ENCODE measurements at regions not wholly inside any gene's neighbourhood (a gene's known extent, or its start where the extent isn't known, plus 50 kb on each side); places are given as distances from the start of the nearest gene placed in this dataset.

DNA sequence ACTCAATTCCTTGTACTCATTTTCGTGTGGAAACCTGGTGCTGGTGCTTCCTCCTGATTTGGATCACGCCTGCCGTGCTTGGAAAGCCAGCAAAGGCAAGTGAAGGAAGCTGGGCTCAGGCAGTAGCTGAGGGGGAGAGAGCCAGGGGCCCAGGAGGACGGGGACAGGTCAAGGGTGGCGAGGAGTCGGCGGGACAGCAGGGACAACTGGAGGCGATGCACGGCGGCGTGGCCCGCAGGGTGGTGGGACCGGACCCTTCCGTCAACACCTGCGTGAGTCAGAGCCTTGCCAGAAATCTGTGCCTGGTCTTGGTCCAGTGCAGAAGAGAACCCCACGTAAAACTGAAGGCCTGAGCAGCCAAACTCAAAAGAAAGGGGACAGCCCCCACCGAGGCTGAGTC is 309.7 kb upstream of the SHH start:
- H3K27ac ChIP-seq (ENCODE audit: low read depth in 1 of 2, low read length in 2 of 2): no peak overlapping the region
- WGBS: 91% methylated on average over 17 of the region's 17 CpGs
- no peak overlapping the region for H3K9ac ChIP-seq (ENCODE audit: low read depth in 1 of 2, low read length in 2 of 2)
- no peaks in the 10 kb centered on the region for H3K27me3 ChIP-seq (ENCODE audit: control insufficient read depth in 4 of 4, insufficient read depth in 4 of 4, low read length in 3 of 4)
- H3K4me3 ChIP-seq (ENCODE audit: low read depth in 1 of 3, low read length in 3 of 3): no peak overlapping the region
- H3K9me3 ChIP-seq (ENCODE audit: control insufficient read depth in 4 of 4, low read length in 3 of 4): no peaks in the 10 kb centered on the region
- H3K4me1 ChIP-seq (ENCODE audit: control insufficient read depth in 4 of 4, insufficient read depth in 4 of 4, low read length in 3 of 4): no peaks in the 10 kb centered on the region
- TF ChIP-seq HNF4G (IDR thresholded peaks at IDR 0.05): no peak
- TF ChIP-seq EGR1 (IDR thresholded peaks at IDR 0.05; ENCODE audit: low read depth in 2 of 2): no peak
- no peak for TF ChIP-seq RAD21 (IDR thresholded peaks at IDR 0.05)
- no peak for TF ChIP-seq FOXA2 (IDR thresholded peaks at IDR 0.05)
- no peak for TF ChIP-seq YY1 (IDR thresholded peaks at IDR 0.05)
- TF ChIP-seq HNF4A (conservative IDR thresholded peaks at IDR 0.05): no peak
- no peak for TF ChIP-seq FOXA1 (IDR thresholded peaks at IDR 0.05)
- TF ChIP-seq NR2F2 (IDR thresholded peaks at IDR 0.05): no peak
- TF ChIP-seq, protein P1, sequence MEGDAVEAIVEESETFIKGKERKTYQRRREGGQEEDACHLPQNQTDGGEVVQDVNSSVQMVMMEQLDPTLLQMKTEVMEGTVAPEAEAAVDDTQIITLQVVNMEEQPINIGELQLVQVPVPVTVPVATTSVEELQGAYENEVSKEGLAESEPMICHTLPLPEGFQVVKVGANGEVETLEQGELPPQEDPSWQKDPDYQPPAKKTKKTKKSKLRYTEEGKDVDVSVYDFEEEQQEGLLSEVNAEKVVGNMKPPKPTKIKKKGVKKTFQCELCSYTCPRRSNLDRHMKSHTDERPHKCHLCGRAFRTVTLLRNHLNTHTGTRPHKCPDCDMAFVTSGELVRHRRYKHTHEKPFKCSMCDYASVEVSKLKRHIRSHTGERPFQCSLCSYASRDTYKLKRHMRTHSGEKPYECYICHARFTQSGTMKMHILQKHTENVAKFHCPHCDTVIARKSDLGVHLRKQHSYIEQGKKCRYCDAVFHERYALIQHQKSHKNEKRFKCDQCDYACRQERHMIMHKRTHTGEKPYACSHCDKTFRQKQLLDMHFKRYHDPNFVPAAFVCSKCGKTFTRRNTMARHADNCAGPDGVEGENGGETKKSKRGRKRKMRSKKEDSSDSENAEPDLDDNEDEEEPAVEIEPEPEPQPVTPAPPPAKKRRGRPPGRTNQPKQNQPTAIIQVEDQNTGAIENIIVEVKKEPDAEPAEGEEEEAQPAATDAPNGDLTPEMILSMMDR (IDR thresholded peaks at IDR 0.05; ENCODE audit: low read depth, low read length, missing input control): no peak
- no peak for TF ChIP-seq JUND (IDR thresholded peaks at IDR 0.05)
- no peak for TF ChIP-seq RXRA (IDR thresholded peaks at IDR 0.05)
- TF ChIP-seq, protein P2, sequence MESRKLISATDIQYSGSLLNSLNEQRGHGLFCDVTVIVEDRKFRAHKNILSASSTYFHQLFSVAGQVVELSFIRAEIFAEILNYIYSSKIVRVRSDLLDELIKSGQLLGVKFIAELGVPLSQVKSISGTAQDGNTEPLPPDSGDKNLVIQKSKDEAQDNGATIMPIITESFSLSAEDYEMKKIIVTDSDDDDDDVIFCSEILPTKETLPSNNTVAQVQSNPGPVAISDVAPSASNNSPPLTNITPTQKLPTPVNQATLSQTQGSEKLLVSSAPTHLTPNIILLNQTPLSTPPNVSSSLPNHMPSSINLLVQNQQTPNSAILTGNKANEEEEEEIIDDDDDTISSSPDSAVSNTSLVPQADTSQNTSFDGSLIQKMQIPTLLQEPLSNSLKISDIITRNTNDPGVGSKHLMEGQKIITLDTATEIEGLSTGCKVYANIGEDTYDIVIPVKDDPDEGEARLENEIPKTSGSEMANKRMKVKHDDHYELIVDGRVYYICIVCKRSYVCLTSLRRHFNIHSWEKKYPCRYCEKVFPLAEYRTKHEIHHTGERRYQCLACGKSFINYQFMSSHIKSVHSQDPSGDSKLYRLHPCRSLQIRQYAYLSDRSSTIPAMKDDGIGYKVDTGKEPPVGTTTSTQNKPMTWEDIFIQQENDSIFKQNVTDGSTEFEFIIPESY (IDR thresholded peaks at IDR 0.05): no peak
- TF ChIP-seq GABPA (IDR thresholded peaks at IDR 0.05 in 1 of 2, conservative IDR thresholded peaks at IDR 0.05 in 1 of 2): no peak
- no peak for TF ChIP-seq SP1 (IDR thresholded peaks at IDR 0.05)
- TF ChIP-seq, protein P3, sequence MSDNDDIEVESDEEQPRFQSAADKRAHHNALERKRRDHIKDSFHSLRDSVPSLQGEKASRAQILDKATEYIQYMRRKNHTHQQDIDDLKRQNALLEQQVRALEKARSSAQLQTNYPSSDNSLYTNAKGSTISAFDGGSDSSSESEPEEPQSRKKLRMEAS (IDR thresholded peaks at IDR 0.05): no peak
- no peak for TF ChIP-seq TAF1 (conservative IDR thresholded peaks at IDR 0.05)
- TF ChIP-seq, protein P4, sequence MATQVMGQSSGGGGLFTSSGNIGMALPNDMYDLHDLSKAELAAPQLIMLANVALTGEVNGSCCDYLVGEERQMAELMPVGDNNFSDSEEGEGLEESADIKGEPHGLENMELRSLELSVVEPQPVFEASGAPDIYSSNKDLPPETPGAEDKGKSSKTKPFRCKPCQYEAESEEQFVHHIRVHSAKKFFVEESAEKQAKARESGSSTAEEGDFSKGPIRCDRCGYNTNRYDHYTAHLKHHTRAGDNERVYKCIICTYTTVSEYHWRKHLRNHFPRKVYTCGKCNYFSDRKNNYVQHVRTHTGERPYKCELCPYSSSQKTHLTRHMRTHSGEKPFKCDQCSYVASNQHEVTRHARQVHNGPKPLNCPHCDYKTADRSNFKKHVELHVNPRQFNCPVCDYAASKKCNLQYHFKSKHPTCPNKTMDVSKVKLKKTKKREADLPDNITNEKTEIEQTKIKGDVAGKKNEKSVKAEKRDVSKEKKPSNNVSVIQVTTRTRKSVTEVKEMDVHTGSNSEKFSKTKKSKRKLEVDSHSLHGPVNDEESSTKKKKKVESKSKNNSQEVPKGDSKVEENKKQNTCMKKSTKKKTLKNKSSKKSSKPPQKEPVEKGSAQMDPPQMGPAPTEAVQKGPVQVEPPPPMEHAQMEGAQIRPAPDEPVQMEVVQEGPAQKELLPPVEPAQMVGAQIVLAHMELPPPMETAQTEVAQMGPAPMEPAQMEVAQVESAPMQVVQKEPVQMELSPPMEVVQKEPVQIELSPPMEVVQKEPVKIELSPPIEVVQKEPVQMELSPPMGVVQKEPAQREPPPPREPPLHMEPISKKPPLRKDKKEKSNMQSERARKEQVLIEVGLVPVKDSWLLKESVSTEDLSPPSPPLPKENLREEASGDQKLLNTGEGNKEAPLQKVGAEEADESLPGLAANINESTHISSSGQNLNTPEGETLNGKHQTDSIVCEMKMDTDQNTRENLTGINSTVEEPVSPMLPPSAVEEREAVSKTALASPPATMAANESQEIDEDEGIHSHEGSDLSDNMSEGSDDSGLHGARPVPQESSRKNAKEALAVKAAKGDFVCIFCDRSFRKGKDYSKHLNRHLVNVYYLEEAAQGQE (IDR thresholded peaks at IDR 0.05): no peak
- TF ChIP-seq, protein P5, sequence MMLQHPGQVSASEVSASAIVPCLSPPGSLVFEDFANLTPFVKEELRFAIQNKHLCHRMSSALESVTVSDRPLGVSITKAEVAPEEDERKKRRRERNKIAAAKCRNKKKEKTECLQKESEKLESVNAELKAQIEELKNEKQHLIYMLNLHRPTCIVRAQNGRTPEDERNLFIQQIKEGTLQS (IDR thresholded peaks at IDR 0.05): no peak
- no peaks in the 10 kb centered on the region for H3K36me3 ChIP-seq (ENCODE audit: control insufficient read depth in 4 of 4, insufficient read depth in 3 of 4, low read depth in 1 of 4, low read length in 3 of 4)
- no peak for DNase-seq (ENCODE audit: low spot score)
